H1 (cell line): ENCODE measurements at regions not wholly inside any gene's neighbourhood (a gene's known extent, or its start where the extent isn't known, plus 50 kb on each side); places are given as distances from the start of the nearest gene placed in this dataset.

ENCODE experiments used
- EGR1 ChIP-seq: IDR thresholded peaks from 2 replicates; pipeline ENCODE4 v1.6.1; 2011; ENCODE audit warnings: low read depth, low read length, borderline replicate concordance
- MAFK ChIP-seq: IDR thresholded peaks from 2 replicates; pipeline ENCODE4 v1.6.1; 2012; ENCODE audit warnings: low read depth, mild to moderate bottlenecking, improper control_type of control experiment, low read length
- POLR2AphosphoS5 ChIP-seq: IDR thresholded peaks from 2 replicates; pipeline ENCODE4 v1.6.1; 2011; ENCODE audit warnings: low read depth, low read length
- TF ChIP-seq, protein P1 (sequence below), 3 experiments: IDR thresholded peaks; 1 replicate in 2 of 3; 2 replicates in 1 of 3; pipeline versions ENCODE4 v1.5.1 to v1.6.1; 2011; ENCODE audit warnings: low read length in 3 of 3, mild to moderate bottlenecking in 3 of 3, inconsistent platforms in 2 of 3, low read depth in 1 of 3, moderate library complexity in 1 of 3; ENCODE audit not compliant: insufficient read depth in 1 of 3; ENCODE audit errors: control extremely low read depth in 1 of 3

DNA sequence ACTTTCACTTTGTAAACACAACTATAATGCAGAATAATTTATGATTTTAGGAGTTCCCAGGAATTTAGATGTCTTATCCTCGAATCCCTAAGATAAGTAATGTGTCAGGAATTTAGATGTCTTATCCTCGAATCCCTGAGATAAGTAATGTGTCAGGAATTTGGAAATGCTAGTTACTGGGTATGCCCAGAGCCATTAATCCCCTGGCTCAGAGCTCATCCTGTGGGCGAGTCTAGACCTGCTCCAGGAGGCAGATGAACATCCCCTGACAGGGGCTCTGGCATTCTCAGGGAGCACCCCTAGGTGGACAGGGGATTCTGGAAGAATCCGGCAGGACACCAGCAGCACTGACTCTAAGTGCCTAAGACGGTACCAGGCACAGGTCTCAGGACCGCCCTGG is 163.3 kb downstream of the ARRDC4 start:
- TF ChIP-seq, protein P1, sequence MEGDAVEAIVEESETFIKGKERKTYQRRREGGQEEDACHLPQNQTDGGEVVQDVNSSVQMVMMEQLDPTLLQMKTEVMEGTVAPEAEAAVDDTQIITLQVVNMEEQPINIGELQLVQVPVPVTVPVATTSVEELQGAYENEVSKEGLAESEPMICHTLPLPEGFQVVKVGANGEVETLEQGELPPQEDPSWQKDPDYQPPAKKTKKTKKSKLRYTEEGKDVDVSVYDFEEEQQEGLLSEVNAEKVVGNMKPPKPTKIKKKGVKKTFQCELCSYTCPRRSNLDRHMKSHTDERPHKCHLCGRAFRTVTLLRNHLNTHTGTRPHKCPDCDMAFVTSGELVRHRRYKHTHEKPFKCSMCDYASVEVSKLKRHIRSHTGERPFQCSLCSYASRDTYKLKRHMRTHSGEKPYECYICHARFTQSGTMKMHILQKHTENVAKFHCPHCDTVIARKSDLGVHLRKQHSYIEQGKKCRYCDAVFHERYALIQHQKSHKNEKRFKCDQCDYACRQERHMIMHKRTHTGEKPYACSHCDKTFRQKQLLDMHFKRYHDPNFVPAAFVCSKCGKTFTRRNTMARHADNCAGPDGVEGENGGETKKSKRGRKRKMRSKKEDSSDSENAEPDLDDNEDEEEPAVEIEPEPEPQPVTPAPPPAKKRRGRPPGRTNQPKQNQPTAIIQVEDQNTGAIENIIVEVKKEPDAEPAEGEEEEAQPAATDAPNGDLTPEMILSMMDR (IDR thresholded peaks at IDR 0.05; ENCODE audit: control extremely low read depth in 1 of 3, insufficient read depth in 1 of 3, low read depth in 1 of 3, low read length in 3 of 3): no peak
- TF ChIP-seq POLR2AphosphoS5 (no peak), EGR1 (no peak), MAFK (no peak)
